A549 (cell line): ENCODE measurements at regions not wholly inside any gene's neighbourhood (a gene's known extent, or its start where the extent isn't known, plus 50 kb on each side); places are given as distances from the start of the nearest gene placed in this dataset.

Experiments used
- ATAC-seq, 2 experiments: fragments of 200-7000 bp in 1 of 2; fragments of >200 bp in 1 of 2; cut with Nextera tagmentation in 1 of 2; cut with Tn5 transposase in 1 of 2; 3 replicates each; pipeline versions ENCODE4 v1.8.0 to v1.9.1; 2018 to 2020; ENCODE audit warnings: mild to moderate bottlenecking in 1 of 2, moderate library complexity in 1 of 2
- CTCF ChIA-PET: fragments of 300-600 bp; sonication (Branson Sonifier 250); formaldehyde crosslinking; extraction: SDS; loops from one replicate; lab custom pipeline; 2021; ENCODE audit warnings: antibody characterized with exemption, inconsistent platforms; lab: Yijun Ruan, JAX
- POLR2A ChIA-PET: fragments of 350-600 bp; formaldehyde crosslinking; extraction: SDS; loops from one replicate; lab custom pipeline; 2021; ENCODE audit warnings: antibody characterized with exemption, inconsistent platforms; lab: Yijun Ruan, JAX
- DNase-seq, 2 experiments: peaks; one replicate each; pipeline versions ENCODE4 v3.0.0 to v3.0.0-alpha.2; 2011 to 2016; ENCODE audit warnings: low read depth in 1 of 2, low spot score in 1 of 2
- FAIRE-seq: peaks from 2 replicates; lab custom pipeline; 2011; peaks lifted over from hg19 to GRCh38; lab: Jason Lieb, UNC
- H3K27ac ChIP-seq, 2 experiments: fragments of >200 bp; sonication (Bioruptor Twin); formaldehyde crosslinking; 3 replicates each; pipeline ENCODE4 v1.5.1; 2016 to 2017
- H3K4me1 ChIP-seq: fragments of >200 bp; sonication (Bioruptor Twin); formaldehyde crosslinking; 3 replicates; pipeline ENCODE4 v1.6.1; 2016
- H3K4me2 ChIP-seq: fragments of >200 bp; sonication (Bioruptor Twin); formaldehyde crosslinking; 3 replicates; pipeline ENCODE4 v1.6.1; 2016
- H3K4me3 ChIP-seq: fragments of >200 bp; sonication (Bioruptor Twin); formaldehyde crosslinking; 3 replicates; pipeline ENCODE4 v1.5.1; 2016
- H3K9me3 ChIP-seq: fragments of >200 bp; sonication (Bioruptor Twin); formaldehyde crosslinking; 3 replicates; pipeline ENCODE4 v1.6.1; 2016
- CEBPB ChIP-seq, 2 experiments: fragments of >200 bp in 1 of 2; sonication (Bioruptor Twin) in 1 of 2; formaldehyde crosslinking in 1 of 2; IDR thresholded peaks; 2 replicates each; pipeline ENCODE4 v1.6.1; 2012 to 2016
- CHD4 ChIP-seq: fragments of 200-600 bp; sonication (generic); IDR thresholded peaks from 2 replicates; pipeline ENCODE4 v1.6.1; 2016; ENCODE audit warnings: antibody characterized with exemption, mild to moderate bottlenecking, borderline replicate concordance
- EHMT2 ChIP-seq: fragments of 200-600 bp; sonication (generic); IDR thresholded peaks from 2 replicates; pipeline ENCODE4 v1.6.1; 2016; ENCODE audit warnings: antibody characterized with exemption, low read depth, mild to moderate bottlenecking, moderate library complexity
- FOSL2 ChIP-seq, 2 experiments: fragments of 450-650 bp in 1 of 2; fragments of >200 bp in 1 of 2; sonication (Bioruptor Twin) in 1 of 2; formaldehyde crosslinking; IDR thresholded peaks; 2 replicates each; pipeline versions ENCODE4 v1.5.0 to v1.6.1; 2016 to 2020; ENCODE audit warnings: mild to moderate bottlenecking in 1 of 2, moderate library complexity in 1 of 2
- HDAC2 ChIP-seq: fragments of 200-600 bp; sonication (generic); IDR thresholded peaks from 2 replicates; pipeline ENCODE4 v1.6.1; 2016
- HOXB5 ChIP-seq: fragments of 250-450 bp; sonication (Bioruptor Pico); IDR thresholded peaks from 2 replicates; pipeline ENCODE4 v1.5.0; 2020; ENCODE audit warnings: mild to moderate bottlenecking, moderate library complexity
- KDM1A ChIP-seq: fragments of 200-600 bp; sonication (generic); IDR thresholded peaks from 2 replicates; pipeline ENCODE4 v1.6.1; 2016; ENCODE audit warnings: low read depth, mild to moderate bottlenecking
- MYC ChIP-seq: IDR thresholded peaks from 2 replicates; pipeline ENCODE4 v1.6.1; 2012; ENCODE audit warnings: mild to moderate bottlenecking, inconsistent platforms, low read length, improper control_type of control experiment, borderline replicate concordance
- NFE2L2 ChIP-seq: fragments of 150-350 bp; conservative IDR thresholded peaks from 2 replicates; pipeline ENCODE4 v1.6.1; 2014; ENCODE audit warnings: low read length
- NPAS2 ChIP-seq: fragments of 250-450 bp; sonication (Bioruptor Pico); IDR thresholded peaks from 2 replicates; pipeline ENCODE4 v1.8.0; 2022; ENCODE audit warnings: mild to moderate bottlenecking, moderate library complexity, borderline replicate concordance
- NR3C1 ChIP-seq: fragments of >200 bp; sonication (Bioruptor Twin); formaldehyde crosslinking; IDR thresholded peaks from 3 replicates; pipeline ENCODE4 v1.6.1; 2017
- POLR2AphosphoS2 ChIP-seq: conservative IDR thresholded peaks from 2 replicates; pipeline ENCODE4 v1.6.1; 2012; ENCODE audit warnings: low read length, improper control_type of control experiment, inconsistent platforms
- RCOR1 ChIP-seq: fragments of 150-350 bp; IDR thresholded peaks from 2 replicates; pipeline ENCODE4 v1.6.1; 2014; ENCODE audit warnings: antibody characterized with exemption, low read length, low read depth
- TFCP2L1 ChIP-seq: fragments of 250-450 bp; sonication (Bioruptor Pico); IDR thresholded peaks from 2 replicates; pipeline ENCODE4 v1.5.0; 2021; ENCODE audit warnings: mild to moderate bottlenecking
- TP53 ChIP-seq: fragments of 250-450 bp; sonication (Bioruptor Pico); IDR thresholded peaks from 2 replicates; pipeline ENCODE4 v1.5.0; 2021; ENCODE audit warnings: mild to moderate bottlenecking, moderate library complexity
- ZC3H11A ChIP-seq: fragments of 450-650 bp; IDR thresholded peaks from 2 replicates; pipeline ENCODE4 v1.6.1; 2014; ENCODE audit warnings: antibody characterized with exemption, mild to moderate bottlenecking
- WGBS: methylation state at CpG from one replicate; pipeline ENCODE4 v1.1.6; 2017; ENCODE audit errors: missing lambda C conversion rate; 5-methylcytosine and 5-hydroxymethylcytosine counted together
- TF ChIP-seq, protein P1 (sequence below): fragments of >200 bp; sonication (Bioruptor Twin); formaldehyde crosslinking; IDR thresholded peaks from 2 replicates; pipeline ENCODE4 v1.6.1; 2016
- TF ChIP-seq, protein P2 (sequence below): IDR thresholded peaks from 2 replicates; pipeline ENCODE4 v1.6.1; 2012
- TF ChIP-seq, protein P3 (sequence below): fragments of 200-600 bp; sonication (generic); IDR thresholded peaks from 2 replicates; pipeline ENCODE4 v1.6.1; 2016; ENCODE audit warnings: antibody characterized with exemption, mild to moderate bottlenecking, moderate library complexity
- TF ChIP-seq, protein P4 (sequence below): fragments of 450-650 bp; IDR thresholded peaks from 2 replicates; pipeline ENCODE4 v1.6.1; 2014; ENCODE audit warnings: antibody characterized with exemption

DNA sequence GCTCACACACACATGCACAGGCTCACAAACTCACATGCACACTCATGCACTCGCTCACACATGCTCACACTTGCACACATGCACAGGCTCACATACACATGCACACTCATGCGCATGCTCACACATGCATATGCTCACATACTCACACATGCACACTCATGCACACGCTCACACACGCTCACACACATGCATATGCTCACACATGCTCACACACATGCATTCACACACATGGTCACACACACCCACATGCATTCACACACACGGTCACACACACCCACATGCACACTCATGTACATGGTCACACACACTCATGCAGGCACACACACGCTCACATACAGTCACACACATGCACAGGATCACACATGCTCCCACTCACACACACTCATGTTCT lies 132.8 kb upstream of the SMAD3 start:
- H3K4me1 ChIP-seq, result peaks cover 39% of the 10 kb centered on the region
- no peak for FAIRE-seq
- peak overlapping the region; percentile 91 to 93 for H3K27ac ChIP-seq
- ChIA-PET CTCF (interaction anchor here (0.9 to 10.6 kb wide), 7 partner anchors 10 to 81 kb away, joined by 3 to 128 read pairs (median 8); no protein-coding TSS in a partner anchor), POLR2A (interaction anchor here (0.6 to 2.3 kb wide), 5 partner anchors 11 to 231 kb away, joined by 3 to 11 read pairs (median 4); partner anchors contain the start of genes SMAD3 and SMAD6)
- peak overlapping the region; percentile 78 for H3K4me2 ChIP-seq
- DNase-seq, result no peak
- H3K9me3 ChIP-seq, result peaks cover 32% of the 10 kb centered on the region
- no peak for ATAC-seq
- WGBS, result 75% methylated on average over 6 of the region's 6 CpGs
- peak; percentile 49; the same call in 1 of the 2 replicates for TF ChIP-seq NPAS2 (CRISPR knock-in tag)
- no peak for TF ChIP-seq HDAC2
- peak overlapping the region; percentile 2; the same call in 1 of the 3 replicates for H3K4me3 ChIP-seq

DNA sequence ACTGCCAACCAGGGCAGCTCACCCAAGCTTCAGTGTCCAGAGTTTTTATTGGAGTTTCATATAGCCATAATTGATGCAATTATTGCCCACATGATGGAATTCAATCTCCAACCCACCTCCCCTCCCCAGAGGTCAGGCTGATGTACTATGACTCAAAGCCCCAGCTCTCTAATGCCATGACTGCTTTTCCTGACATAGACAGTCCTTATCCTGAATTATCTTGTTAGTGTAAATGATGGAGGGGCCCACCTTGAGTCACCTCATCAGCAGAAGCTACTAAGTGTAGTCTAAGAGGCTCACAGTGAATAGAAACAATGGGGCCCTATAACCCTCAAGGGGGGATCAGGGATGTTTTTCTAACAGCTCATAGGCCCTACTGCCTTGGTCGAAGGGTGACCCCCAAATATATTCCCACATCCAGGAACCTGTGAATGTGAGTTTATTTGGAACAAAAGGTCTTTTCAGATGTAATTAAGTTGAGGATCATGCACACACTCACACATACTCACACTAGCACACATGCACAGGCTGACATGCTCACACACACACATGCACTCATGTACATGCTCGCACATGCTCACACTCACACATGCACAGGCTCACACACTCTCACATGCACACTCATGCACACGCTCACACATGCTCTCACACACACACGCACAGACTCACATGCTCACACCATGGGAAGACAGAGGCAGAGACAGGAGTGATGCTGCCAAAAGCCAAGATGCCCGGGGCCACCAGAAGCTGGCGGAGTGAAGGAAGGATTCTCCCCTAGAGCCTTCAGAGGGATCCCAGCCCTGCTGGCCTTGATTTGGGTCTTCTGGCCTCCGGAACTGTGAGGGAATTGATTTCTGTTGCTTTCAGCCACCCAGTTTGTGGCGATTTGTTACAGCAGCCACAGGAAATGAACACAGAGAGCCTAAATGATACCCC lies 131.2 kb upstream of the SMAD3 start:
- FAIRE-seq, result no peak
- H3K4me3 ChIP-seq, result no peak overlapping the region
- H3K4me2 ChIP-seq, result no peak overlapping the region
- TF ChIP-seq POLR2AphosphoS2 (no peak), NFE2L2 (no peak), RCOR1 (no peak), CEBPB (IDR thresholded peaks at IDR 0.05) (no peak), FOSL2 (IDR thresholded peaks at IDR 0.05) (no peak), FOSL2 (CRISPR knock-in tag; IDR thresholded peaks at IDR 0.05) (no peak), MYC (no peak), NR3C1 (no peak), KDM1A (no peak), ZC3H11A (no peak), TFCP2L1 (CRISPR knock-in tag) (no peak), CHD4 (no peak), TP53 (CRISPR knock-in tag) (no peak), EHMT2 (no peak)
- TF ChIP-seq, protein P1, sequence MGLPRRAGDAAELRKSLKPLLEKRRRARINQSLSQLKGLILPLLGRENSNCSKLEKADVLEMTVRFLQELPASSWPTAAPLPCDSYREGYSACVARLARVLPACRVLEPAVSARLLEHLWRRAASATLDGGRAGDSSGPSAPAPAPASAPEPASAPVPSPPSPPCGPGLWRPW, result no peak
- TF ChIP-seq, protein P2, sequence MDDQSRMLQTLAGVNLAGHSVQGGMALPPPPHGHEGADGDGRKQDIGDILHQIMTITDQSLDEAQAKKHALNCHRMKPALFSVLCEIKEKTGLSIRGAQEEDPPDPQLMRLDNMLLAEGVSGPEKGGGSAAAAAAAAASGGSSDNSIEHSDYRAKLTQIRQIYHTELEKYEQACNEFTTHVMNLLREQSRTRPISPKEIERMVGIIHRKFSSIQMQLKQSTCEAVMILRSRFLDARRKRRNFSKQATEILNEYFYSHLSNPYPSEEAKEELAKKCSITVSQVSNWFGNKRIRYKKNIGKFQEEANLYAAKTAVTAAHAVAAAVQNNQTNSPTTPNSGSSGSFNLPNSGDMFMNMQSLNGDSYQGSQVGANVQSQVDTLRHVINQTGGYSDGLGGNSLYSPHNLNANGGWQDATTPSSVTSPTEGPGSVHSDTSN, result no peak
- TF ChIP-seq, all 56 proteins: peak for 0
- H3K4me1 ChIP-seq, result peaks cover 30% of the 10 kb centered on the region
- peak overlapping the region; percentile 91 to 93; a peak in 5 of 6 replicates for H3K27ac ChIP-seq
- 98% methylated on average over 8 of the region's 8 CpGs for WGBS
- CTCF ChIA-PET, result interaction anchor here (0.6 to 10.6 kb wide), 7 partner anchors 10 to 887 kb away, joined by 3 to 128 read pairs (median 5); no protein-coding TSS in a partner anchor
- POLR2A ChIA-PET, result no interaction called here
- no peak for ATAC-seq
- peaks cover 45% of the 10 kb centered on the region for H3K9me3 ChIP-seq
- DNase-seq, result no peak

DNA sequence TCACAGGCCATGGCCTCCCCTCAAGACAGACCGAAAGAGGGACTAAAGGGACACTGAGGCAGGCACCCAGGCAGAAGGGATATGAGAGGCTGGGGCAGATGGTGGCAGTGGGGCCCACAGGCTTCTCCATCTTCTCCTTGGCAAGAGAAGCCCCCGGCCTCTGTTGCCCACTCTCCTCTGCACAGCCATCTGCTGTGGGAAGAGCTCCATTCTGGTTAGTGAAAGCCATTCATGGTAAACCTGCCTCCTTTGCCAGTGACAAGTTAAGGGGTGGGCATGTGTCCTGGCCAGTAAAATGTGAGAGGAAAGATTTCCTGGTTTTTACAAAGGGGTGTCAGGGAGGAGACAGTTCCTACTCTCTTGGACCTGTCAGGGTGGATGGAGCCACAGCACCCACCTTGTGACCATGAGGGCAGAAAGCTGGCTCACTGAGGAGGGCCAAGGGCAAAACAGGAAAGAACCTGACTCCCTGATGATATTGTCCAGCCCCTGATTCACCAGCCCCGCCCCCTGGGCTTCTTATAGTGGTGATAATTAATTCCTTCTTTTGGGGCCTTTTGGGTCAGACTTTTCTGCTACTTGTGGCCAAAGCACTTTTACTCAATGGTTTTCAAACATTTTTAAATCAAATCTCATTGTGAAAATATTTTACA lies 130.4 kb upstream of the SMAD3 start:
- ChIA-PET POLR2A (no interaction called here), CTCF (interaction anchor here (0.6 to 10.6 kb wide), 5 partner anchors 10 to 786 kb away, joined by 3 to 128 read pairs (median 3); no protein-coding TSS in a partner anchor)
- Histone ChIP-seq H3K27ac (peak overlapping the region; percentile 91 to 93; a peak in 4 of 6 replicates), H3K4me1 (peaks cover 28% of the 10 kb centered on the region), H3K4me2 (no peak overlapping the region), H3K4me3 (no peak overlapping the region), H3K9me3 (peaks cover 45% of the 10 kb centered on the region)
- FAIRE-seq (no peak), ATAC-seq (no peak), DNase-seq (no peak)
- 95% methylated on average over 3 of the region's 3 CpGs for WGBS
- TF ChIP-seq, protein P3, sequence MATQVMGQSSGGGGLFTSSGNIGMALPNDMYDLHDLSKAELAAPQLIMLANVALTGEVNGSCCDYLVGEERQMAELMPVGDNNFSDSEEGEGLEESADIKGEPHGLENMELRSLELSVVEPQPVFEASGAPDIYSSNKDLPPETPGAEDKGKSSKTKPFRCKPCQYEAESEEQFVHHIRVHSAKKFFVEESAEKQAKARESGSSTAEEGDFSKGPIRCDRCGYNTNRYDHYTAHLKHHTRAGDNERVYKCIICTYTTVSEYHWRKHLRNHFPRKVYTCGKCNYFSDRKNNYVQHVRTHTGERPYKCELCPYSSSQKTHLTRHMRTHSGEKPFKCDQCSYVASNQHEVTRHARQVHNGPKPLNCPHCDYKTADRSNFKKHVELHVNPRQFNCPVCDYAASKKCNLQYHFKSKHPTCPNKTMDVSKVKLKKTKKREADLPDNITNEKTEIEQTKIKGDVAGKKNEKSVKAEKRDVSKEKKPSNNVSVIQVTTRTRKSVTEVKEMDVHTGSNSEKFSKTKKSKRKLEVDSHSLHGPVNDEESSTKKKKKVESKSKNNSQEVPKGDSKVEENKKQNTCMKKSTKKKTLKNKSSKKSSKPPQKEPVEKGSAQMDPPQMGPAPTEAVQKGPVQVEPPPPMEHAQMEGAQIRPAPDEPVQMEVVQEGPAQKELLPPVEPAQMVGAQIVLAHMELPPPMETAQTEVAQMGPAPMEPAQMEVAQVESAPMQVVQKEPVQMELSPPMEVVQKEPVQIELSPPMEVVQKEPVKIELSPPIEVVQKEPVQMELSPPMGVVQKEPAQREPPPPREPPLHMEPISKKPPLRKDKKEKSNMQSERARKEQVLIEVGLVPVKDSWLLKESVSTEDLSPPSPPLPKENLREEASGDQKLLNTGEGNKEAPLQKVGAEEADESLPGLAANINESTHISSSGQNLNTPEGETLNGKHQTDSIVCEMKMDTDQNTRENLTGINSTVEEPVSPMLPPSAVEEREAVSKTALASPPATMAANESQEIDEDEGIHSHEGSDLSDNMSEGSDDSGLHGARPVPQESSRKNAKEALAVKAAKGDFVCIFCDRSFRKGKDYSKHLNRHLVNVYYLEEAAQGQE, result no peak
- TF ChIP-seq HOXB5, result no peak
- TF ChIP-seq, protein P4, sequence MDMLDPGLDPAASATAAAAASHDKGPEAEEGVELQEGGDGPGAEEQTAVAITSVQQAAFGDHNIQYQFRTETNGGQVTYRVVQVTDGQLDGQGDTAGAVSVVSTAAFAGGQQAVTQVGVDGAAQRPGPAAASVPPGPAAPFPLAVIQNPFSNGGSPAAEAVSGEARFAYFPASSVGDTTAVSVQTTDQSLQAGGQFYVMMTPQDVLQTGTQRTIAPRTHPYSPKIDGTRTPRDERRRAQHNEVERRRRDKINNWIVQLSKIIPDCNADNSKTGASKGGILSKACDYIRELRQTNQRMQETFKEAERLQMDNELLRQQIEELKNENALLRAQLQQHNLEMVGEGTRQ, result no peak
